GM23338 (cell line): ENCODE measurements at regions not wholly inside any gene's neighbourhood (a gene's known extent, or its start where the extent isn't known, plus 50 kb on each side); places are given as distances from the start of the nearest gene placed in this dataset. TPM values are rescaled to one million over a fixed set of nuclear protein-coding genes. Genes with fewer than 3 reads are reported as not detected.

Experiments
- ATAC-seq: fragments of 200-7000 bp; cut with Tn5 transposase; 3 replicates; pipeline ENCODE4 v1.9.1; 2020
- DNase-seq: peaks from one replicate; pipeline ENCODE4 v3.0.0-alpha.2; 2015; ENCODE audit warnings: low spot score
- H2AFZ ChIP-seq: fragments of 200-600 bp; sonication (generic); 2 replicates; pipeline ENCODE4 v1.8.0; 2016; ENCODE audit warnings: antibody characterized with exemption, mild to moderate bottlenecking, moderate library complexity
- H3F3A ChIP-seq: fragments of 200-600 bp; sonication (generic); replicated peaks from 2 replicates; pipeline ENCODE4 v1.8.0; 2017; ENCODE audit warnings: antibody characterized with exemption, mixed run types, low read depth
- H3K27ac ChIP-seq: fragments of 200-600 bp; sonication (generic); 2 replicates; pipeline ENCODE4 v1.6.1; 2016; ENCODE audit warnings: low read depth
- H3K27me3 ChIP-seq: fragments of 200-600 bp; sonication (generic); 2 replicates; pipeline ENCODE4 v1.8.0; 2016; ENCODE audit warnings: mild to moderate bottlenecking, mixed run types, moderate library complexity; ENCODE audit not compliant: insufficient read depth
- H3K36me3 ChIP-seq: fragments of 200-600 bp; sonication (generic); 2 replicates; pipeline ENCODE4 v1.8.0; 2016; ENCODE audit warnings: mild to moderate bottlenecking; ENCODE audit not compliant: insufficient read depth
- H3K4me1 ChIP-seq: fragments of 200-600 bp; sonication (generic); 2 replicates; pipeline ENCODE4 v1.8.0; 2016; ENCODE audit warnings: mild to moderate bottlenecking, moderate library complexity; ENCODE audit not compliant: insufficient read depth
- H3K4me2 ChIP-seq: fragments of 200-600 bp; sonication (generic); 2 replicates; pipeline ENCODE4 v1.7.1; 2017; ENCODE audit warnings: mixed run types
- H3K4me3 ChIP-seq: fragments of 200-600 bp; sonication (generic); 2 replicates; pipeline ENCODE4 v1.6.1; 2016; ENCODE audit warnings: mixed run types
- H3K79me2 ChIP-seq: fragments of 200-600 bp; sonication (generic); replicated peaks from 2 replicates; pipeline ENCODE4 v1.8.0; 2017; ENCODE audit warnings: mild to moderate bottlenecking; ENCODE audit not compliant: insufficient read depth
- H3K9me2 ChIP-seq: fragments of 200-600 bp; sonication (generic); 2 replicates; pipeline ENCODE4 v1.8.0; 2017; ENCODE audit not compliant: insufficient read depth
- H4K20me1 ChIP-seq: fragments of 200-600 bp; sonication (generic); replicated peaks from 2 replicates; pipeline ENCODE4 v1.8.0; 2017; ENCODE audit warnings: mild to moderate bottlenecking; ENCODE audit not compliant: insufficient read depth
- H3K27ac Mint-ChIP-seq: 2 replicates; pipeline ENCODE4 v1.8.0; 2020; ENCODE audit warnings: inconsistent platforms, mild to moderate bottlenecking, moderate library complexity, mixed read lengths
- H3K27me3 Mint-ChIP-seq: 3 replicates; pipeline ENCODE4 v1.8.0; 2022; ENCODE audit warnings: low read depth, mild to moderate bottlenecking, moderate library complexity, mixed read lengths, inconsistent platforms; ENCODE audit not compliant: insufficient read depth, poor library complexity
- H3K36me3 Mint-ChIP-seq: 3 replicates; pipeline ENCODE4 v1.8.0; 2021; ENCODE audit warnings: low read depth, mild to moderate bottlenecking, inconsistent platforms, moderate library complexity, mixed read lengths
- H3K4me1 Mint-ChIP-seq: 3 replicates; pipeline ENCODE4 v1.8.0; 2020; ENCODE audit warnings: mild to moderate bottlenecking, inconsistent platforms, mixed read lengths
- H3K4me3 Mint-ChIP-seq: 3 replicates; pipeline ENCODE4 v1.8.0; 2021; ENCODE audit warnings: moderate library complexity, mild to moderate bottlenecking, inconsistent platforms, mixed read lengths
- H3K9me3 Mint-ChIP-seq: 3 replicates; pipeline ENCODE4 v1.8.0; 2020; ENCODE audit warnings: moderate library complexity, mild to moderate bottlenecking, inconsistent platforms, mixed read lengths
- JUNB ChIP-seq: IDR thresholded peaks from one replicate; pipeline ENCODE4 v1.6.1; 2016; ENCODE audit warnings: antibody characterized with exemption; ENCODE audit not compliant: unreplicated experiment
- small RNA-seq: library from RNA; depleted of rRNA; stranded (forward); fragments of <200 nt; gene quantifications from one replicate; pipeline ENCODE3, GENCODE V24; 2014; ENCODE audit warnings: low replicate concordance
- TF ChIP-seq, protein P1 (sequence below): IDR thresholded peaks from one replicate; pipeline ENCODE4 v1.6.1; 2018; ENCODE audit warnings: antibody characterized with exemption; ENCODE audit not compliant: unreplicated experiment
- TF ChIP-seq, protein P2 (sequence below): IDR thresholded peaks from 2 replicates; pipeline ENCODE4 v1.6.1; 2016; ENCODE audit warnings: antibody characterized with exemption

DNA sequence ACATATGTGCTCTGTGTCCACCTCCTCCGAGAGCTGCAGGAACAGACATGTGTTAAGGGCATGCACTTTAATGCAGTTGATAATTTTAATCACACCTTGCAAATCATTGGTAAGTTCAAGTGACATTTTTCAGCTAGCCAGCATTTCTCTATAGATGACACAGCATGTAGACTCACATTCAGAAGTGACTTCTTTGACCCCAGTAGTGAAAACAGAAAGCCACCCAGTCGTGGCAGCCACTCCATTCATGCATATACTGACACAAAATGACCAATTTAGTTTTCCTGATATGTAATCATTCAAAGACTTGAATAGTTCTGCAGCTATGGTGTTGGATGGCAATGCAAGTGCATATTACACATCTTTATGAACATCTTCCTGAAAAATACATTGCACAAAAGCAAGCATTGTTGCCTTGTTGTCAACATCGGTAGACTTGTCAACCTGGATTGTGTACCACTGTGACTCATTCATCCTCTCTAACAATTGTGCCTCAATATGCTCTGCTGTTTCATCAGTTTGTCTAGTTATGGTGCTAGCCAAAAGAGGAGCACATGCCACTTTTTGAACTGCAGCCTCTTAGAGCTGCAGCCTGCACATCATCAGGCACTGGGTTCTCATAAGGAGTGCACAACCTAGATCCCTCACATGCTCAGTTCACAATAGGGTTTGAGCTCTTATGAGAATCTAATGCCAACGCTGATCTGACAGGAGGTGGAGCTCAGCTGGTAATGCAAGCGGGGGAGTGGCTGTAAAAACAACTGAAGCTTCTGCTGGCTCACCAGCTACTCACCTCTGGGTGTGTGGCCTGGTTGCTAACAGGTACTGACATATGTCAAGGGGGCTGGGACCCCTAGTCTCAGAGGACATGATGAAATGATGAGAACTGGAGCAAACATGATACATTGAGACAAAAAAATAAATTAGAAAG is 622.0 kb downstream of the PYDC2 start:
- no peaks in the 10 kb centered on the region for H3K79me2 ChIP-seq
- H3K36me3 Mint-ChIP-seq = no peaks in the 10 kb centered on the region
- no peak overlapping the region for H3K4me2 ChIP-seq
- no peak overlapping the region for H3K4me3 Mint-ChIP-seq
- H3K27me3 ChIP-seq = no peaks in the 10 kb centered on the region
- TF ChIP-seq, protein P1, sequence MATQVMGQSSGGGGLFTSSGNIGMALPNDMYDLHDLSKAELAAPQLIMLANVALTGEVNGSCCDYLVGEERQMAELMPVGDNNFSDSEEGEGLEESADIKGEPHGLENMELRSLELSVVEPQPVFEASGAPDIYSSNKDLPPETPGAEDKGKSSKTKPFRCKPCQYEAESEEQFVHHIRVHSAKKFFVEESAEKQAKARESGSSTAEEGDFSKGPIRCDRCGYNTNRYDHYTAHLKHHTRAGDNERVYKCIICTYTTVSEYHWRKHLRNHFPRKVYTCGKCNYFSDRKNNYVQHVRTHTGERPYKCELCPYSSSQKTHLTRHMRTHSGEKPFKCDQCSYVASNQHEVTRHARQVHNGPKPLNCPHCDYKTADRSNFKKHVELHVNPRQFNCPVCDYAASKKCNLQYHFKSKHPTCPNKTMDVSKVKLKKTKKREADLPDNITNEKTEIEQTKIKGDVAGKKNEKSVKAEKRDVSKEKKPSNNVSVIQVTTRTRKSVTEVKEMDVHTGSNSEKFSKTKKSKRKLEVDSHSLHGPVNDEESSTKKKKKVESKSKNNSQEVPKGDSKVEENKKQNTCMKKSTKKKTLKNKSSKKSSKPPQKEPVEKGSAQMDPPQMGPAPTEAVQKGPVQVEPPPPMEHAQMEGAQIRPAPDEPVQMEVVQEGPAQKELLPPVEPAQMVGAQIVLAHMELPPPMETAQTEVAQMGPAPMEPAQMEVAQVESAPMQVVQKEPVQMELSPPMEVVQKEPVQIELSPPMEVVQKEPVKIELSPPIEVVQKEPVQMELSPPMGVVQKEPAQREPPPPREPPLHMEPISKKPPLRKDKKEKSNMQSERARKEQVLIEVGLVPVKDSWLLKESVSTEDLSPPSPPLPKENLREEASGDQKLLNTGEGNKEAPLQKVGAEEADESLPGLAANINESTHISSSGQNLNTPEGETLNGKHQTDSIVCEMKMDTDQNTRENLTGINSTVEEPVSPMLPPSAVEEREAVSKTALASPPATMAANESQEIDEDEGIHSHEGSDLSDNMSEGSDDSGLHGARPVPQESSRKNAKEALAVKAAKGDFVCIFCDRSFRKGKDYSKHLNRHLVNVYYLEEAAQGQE = no peak
- TF ChIP-seq, protein P2, sequence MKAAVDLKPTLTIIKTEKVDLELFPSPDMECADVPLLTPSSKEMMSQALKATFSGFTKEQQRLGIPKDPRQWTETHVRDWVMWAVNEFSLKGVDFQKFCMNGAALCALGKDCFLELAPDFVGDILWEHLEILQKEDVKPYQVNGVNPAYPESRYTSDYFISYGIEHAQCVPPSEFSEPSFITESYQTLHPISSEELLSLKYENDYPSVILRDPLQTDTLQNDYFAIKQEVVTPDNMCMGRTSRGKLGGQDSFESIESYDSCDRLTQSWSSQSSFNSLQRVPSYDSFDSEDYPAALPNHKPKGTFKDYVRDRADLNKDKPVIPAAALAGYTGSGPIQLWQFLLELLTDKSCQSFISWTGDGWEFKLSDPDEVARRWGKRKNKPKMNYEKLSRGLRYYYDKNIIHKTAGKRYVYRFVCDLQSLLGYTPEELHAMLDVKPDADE = no peak
- TF ChIP-seq JUNB = no peak
- peaks cover 18% of the 10 kb centered on the region for H3K4me1 Mint-ChIP-seq
- peaks cover 3% of the 10 kb centered on the region for H3K27me3 Mint-ChIP-seq
- H2AFZ ChIP-seq = no peak overlapping the region
- H3K4me3 ChIP-seq = no peak overlapping the region
- H3F3A ChIP-seq = no peaks in the 10 kb centered on the region
- DNase-seq = no peak
- H3K36me3 ChIP-seq = no peaks in the 10 kb centered on the region
- no peak overlapping the region for H3K27ac ChIP-seq
- ATAC-seq = no peak
- H3K4me1 ChIP-seq = peaks cover 18% of the 10 kb centered on the region
- no peaks in the 10 kb centered on the region for H3K9me3 Mint-ChIP-seq
- H3K9me2 ChIP-seq = no peaks in the 10 kb centered on the region
- no peaks in the 10 kb centered on the region for H4K20me1 ChIP-seq
- H3K27ac Mint-ChIP-seq = no peak overlapping the region

Small RNA genes in the stretch of these regions (small RNA-seq; reads per million reads assigned to genes)
- not detected for gene RF00019
